ENCODE measurements at regions not wholly inside any gene's neighbourhood (a gene's known extent, or its start where the extent isn't known, plus 50 kb on each side); places are given as distances from the start of the nearest gene placed in this dataset.

DNA sequence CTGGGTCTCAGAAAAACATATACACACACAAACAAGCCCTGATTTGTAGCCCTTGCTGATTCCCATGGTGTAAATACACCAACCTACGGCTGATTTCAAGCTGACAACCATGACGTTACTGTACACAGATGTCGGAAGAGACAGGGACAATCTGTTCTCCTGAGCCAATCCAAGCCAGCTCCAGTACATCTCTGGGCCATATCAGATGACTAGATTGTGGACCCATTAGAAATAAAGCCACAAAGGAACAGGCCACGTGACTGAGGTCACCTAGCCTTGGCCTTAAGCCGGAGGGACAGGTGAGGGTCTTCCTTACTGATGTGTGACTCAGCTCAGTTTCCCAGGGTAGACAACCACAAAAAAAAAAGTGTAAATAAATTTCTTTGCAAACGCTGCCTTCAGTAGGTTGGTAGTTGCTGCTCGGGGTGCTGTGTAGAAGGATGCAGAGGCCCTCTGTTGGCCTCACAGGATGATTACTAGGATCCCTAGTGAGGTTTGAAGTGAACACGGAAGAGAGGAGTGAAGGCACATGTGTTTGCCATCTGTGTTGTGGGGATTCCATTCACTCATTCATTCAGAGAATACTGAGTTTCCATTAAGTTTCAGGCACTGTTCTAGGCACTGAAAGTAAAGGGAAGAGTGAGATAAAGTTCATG lies 99.0 kb upstream of the LARGE1 start:
- H3K4me3 Mint-ChIP-seq = no peak overlapping the region
- no peak for DNase-seq (ENCODE audit: extremely low spot score, unreplicated experiment)
- no peaks in the 10 kb centered on the region for H3K36me3 Mint-ChIP-seq
- no peak for TF ChIP-seq CTCF (conservative IDR thresholded peaks at IDR 0.05)
- H3K9me3 Mint-ChIP-seq = peaks cover 9% of the 10 kb centered on the region
- no peak overlapping the region for H3K27ac Mint-ChIP-seq
- peaks cover 12% of the 10 kb centered on the region for H3K4me1 Mint-ChIP-seq (ENCODE audit: unreplicated experiment)
- H3K27me3 Mint-ChIP-seq = peaks cover 22% of the 10 kb centered on the region

DNA sequence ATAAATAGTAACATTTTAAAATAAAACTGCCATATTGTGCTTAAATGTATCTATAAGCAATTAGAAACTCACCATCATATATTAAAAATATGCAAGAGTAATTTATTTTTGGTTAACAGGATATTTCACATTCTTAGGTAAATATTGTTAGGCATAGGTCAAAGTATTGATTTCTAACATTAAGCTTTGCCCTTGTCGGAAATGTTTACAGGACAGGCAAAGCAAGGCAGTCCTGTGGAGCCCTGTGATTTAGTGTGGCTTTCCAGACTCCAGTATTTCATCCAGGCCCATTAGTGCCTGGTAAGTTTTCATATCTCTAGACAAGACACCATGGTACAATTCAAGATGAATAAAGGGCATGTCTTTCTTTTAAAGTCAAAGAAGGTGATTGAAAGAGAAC lies 114.9 kb upstream of the LARGE1 start:
- Mint-ChIP-seq H3K27ac (no peak overlapping the region), H3K27me3 (peaks cover 24% of the 10 kb centered on the region), H3K9me3 (peaks cover 5% of the 10 kb centered on the region), H3K36me3 (no peaks in the 10 kb centered on the region), H3K4me3 (no peak overlapping the region), H3K4me1 (ENCODE audit: unreplicated experiment) (no peaks in the 10 kb centered on the region)
- no peak for TF ChIP-seq CTCF (conservative IDR thresholded peaks at IDR 0.05)
- DNase-seq (ENCODE audit: extremely low spot score, unreplicated experiment) = no peak

DNA sequence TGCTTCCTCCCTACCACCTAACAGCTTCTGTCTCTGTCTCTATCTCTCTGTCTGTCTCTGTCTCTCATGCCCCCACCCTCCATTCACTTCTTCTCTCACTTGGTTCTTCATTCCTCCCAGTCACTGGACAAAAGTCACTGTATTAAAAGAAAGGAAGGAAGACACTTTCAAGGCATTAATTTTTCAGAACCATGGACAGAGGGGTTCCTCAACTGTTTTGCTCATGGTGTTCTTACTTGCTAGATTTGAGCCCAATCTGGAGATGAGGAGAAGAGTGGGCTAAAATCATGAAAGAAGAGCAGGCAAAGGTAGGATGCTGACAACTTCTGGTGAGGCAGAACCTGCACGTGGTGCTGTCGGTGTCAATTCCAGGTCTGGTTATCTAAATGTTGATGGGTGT lies 116.7 kb upstream of the LARGE1 start:
- Mint-ChIP-seq H3K27ac (no peak overlapping the region), H3K27me3 (peaks cover 26% of the 10 kb centered on the region), H3K9me3 (peaks cover 5% of the 10 kb centered on the region), H3K36me3 (no peaks in the 10 kb centered on the region), H3K4me3 (no peak overlapping the region), H3K4me1 (ENCODE audit: unreplicated experiment) (no peaks in the 10 kb centered on the region)
- no peak for TF ChIP-seq CTCF (conservative IDR thresholded peaks at IDR 0.05)
- DNase-seq (ENCODE audit: extremely low spot score, unreplicated experiment) = no peak

DNA sequence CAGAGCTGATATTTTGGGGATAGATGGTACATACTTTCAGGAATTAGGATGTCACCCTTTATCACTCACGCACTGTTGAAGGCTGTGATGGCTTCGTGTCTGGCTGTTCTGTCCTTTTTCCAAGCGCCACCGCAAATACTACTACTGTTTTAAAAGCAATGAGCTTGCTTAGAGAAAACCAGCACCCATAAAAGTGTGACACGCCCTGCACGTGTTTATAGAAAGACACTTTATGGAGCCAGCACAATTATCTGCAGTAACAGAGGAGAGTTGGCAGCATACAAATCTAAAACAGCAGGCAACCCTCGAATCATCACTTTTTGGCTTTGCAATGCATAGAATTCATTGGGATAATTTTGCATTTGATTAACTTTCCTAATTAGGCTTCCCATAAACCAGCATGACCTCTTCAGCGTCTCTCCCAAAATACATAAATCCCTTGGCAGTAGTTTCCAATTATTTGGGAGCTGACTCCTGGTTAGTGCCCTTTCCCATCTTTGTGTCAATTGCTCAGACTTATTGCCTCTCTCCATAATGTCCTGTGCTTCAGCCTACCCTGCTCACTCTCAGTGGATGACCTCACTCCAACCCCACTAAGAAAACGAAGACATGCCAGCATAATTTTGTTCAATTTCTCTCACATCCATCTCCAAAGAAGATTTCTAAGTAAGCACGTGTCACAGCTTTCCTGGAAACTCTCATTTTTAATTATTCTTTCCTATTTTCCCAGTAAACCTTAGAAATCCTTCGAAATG lies 118.7 kb upstream of the LARGE1 start:
- Mint-ChIP-seq H3K36me3 (no peaks in the 10 kb centered on the region), H3K27me3 (peaks cover 25% of the 10 kb centered on the region), H3K9me3 (peaks cover 5% of the 10 kb centered on the region), H3K4me3 (no peak overlapping the region), H3K4me1 (ENCODE audit: unreplicated experiment) (no peaks in the 10 kb centered on the region), H3K27ac (no peak overlapping the region)
- no peak for TF ChIP-seq CTCF (conservative IDR thresholded peaks at IDR 0.05)
- DNase-seq (ENCODE audit: extremely low spot score, unreplicated experiment) = no peak

- TF ChIP-seq CTCF (conservative IDR thresholded peaks at IDR 0.05) = no peak
- Mint-ChIP-seq H3K4me3 (no peak overlapping the region), H3K36me3 (no peaks in the 10 kb centered on the region), H3K9me3 (no peaks in the 10 kb centered on the region), H3K27me3 (peaks cover 16% of the 10 kb centered on the region), H3K4me1 (ENCODE audit: unreplicated experiment) (no peaks in the 10 kb centered on the region), H3K27ac (no peak overlapping the region)
- DNase-seq (ENCODE audit: extremely low spot score, unreplicated experiment) = no peak
Measured at GRCh38 chr22:34045311-34045710, 125.0 kb upstream of the LARGE1 start.
